ENCODE measurements at regions not wholly inside any gene's neighbourhood (a gene's known extent, or its start where the extent isn't known, plus 50 kb on each side); places are given as distances from the start of the nearest gene placed in this dataset.
"Not testable (repeated sequence)": the region's sequence is repeated elsewhere in the genome, so short reads cannot be mapped to it uniquely, and the experiment has no call there.

GRCh38 chr7:138169441-138169851 lies 93.2 kb downstream of the AKR1D1 start:
- in situ Hi-C loops (cut with HindIII; ENCODE audit: low pct_ligation_motif_present, low pct_unique_long_range_greater_than_20kb, low sequenced_read_pairs), result no loop called here
- DNase-seq, result no peak

- DNase-seq, result no peak
- in situ Hi-C loops (cut with HindIII; ENCODE audit: low pct_ligation_motif_present, low pct_unique_long_range_greater_than_20kb, low sequenced_read_pairs), result no loop called here
These were observed 94.0 kb downstream of the AKR1D1 start for GRCh38 chr7:138170298-138170697.

- no peak for DNase-seq
- in situ Hi-C loops (cut with HindIII; ENCODE audit: low pct_ligation_motif_present, low pct_unique_long_range_greater_than_20kb, low sequenced_read_pairs), result no loop called here
These were observed 94.9 kb downstream of the AKR1D1 start for GRCh38 chr7:138170959-138171703.

- DNase-seq, result no peak
- in situ Hi-C loops (cut with HindIII; ENCODE audit: low pct_ligation_motif_present, low pct_unique_long_range_greater_than_20kb, low sequenced_read_pairs), result no loop called here
These were observed 97.3 kb downstream of the AKR1D1 start for GRCh38 chr7:138173548-138173947.

GRCh38 chr7:138176060-138176459 lies 99.8 kb downstream of the AKR1D1 start:
- in situ Hi-C loops (cut with HindIII; ENCODE audit: low pct_ligation_motif_present, low pct_unique_long_range_greater_than_20kb, low sequenced_read_pairs), result no loop called here
- DNase-seq, result no peak

GRCh38 chr7:138184191-138184590 lies 107.9 kb downstream of the AKR1D1 start:
- in situ Hi-C loops (cut with HindIII; ENCODE audit: low pct_ligation_motif_present, low pct_unique_long_range_greater_than_20kb, low sequenced_read_pairs), result no loop called here

GRCh38 chr7:138185132-138185908 lies 109.1 kb downstream of the AKR1D1 start:
- in situ Hi-C loops (cut with HindIII; ENCODE audit: low pct_ligation_motif_present, low pct_unique_long_range_greater_than_20kb, low sequenced_read_pairs), result no loop called here
- DNase-seq, result no peak

More at GRCh38 chr7:138184191-138184590, 107.9 kb downstream of the AKR1D1 start:
- DNase-seq, result no peak

- DNase-seq, result peak; percentile 26
- in situ Hi-C loops (cut with HindIII; ENCODE audit: low pct_ligation_motif_present, low pct_unique_long_range_greater_than_20kb, low sequenced_read_pairs), result no loop called here
These were observed 110.7 kb downstream of the AKR1D1 start for GRCh38 chr7:138186951-138187351.

GRCh38 chr7:138188290-138188858 lies 112.1 kb downstream of the AKR1D1 start:
- in situ Hi-C loops (cut with HindIII; ENCODE audit: low pct_ligation_motif_present, low pct_unique_long_range_greater_than_20kb, low sequenced_read_pairs), result no loop called here
- no peak for DNase-seq

GRCh38 chr7:138194567-138194966 lies 118.3 kb downstream of the AKR1D1 start:
- in situ Hi-C loops (cut with HindIII; ENCODE audit: low pct_ligation_motif_present, low pct_unique_long_range_greater_than_20kb, low sequenced_read_pairs), result no loop called here
- DNase-seq, result no peak

GRCh38 chr7:138195151-138195571 lies 118.9 kb downstream of the AKR1D1 start:
- in situ Hi-C loops (cut with HindIII; ENCODE audit: low pct_ligation_motif_present, low pct_unique_long_range_greater_than_20kb, low sequenced_read_pairs), result no loop called here
- no peak for DNase-seq

- DNase-seq; in situ Hi-C loops (cut with HindIII; ENCODE audit: low pct_ligation_motif_present, low pct_unique_long_range_greater_than_20kb, low sequenced_read_pairs): not testable (repeated sequence)
These were observed 120.3 kb downstream of the AKR1D1 start for GRCh38 chr7:138196503-138196946.

GRCh38 chr7:138196971-138197896 lies 121.0 kb downstream of the AKR1D1 start:
- no peak for DNase-seq
- in situ Hi-C loops (cut with HindIII; ENCODE audit: low pct_ligation_motif_present, low pct_unique_long_range_greater_than_20kb, low sequenced_read_pairs), result no loop called here

GRCh38 chr7:138204285-138204981 lies 128.2 kb downstream of the AKR1D1 start:
- no peak for DNase-seq
- in situ Hi-C loops (cut with HindIII; ENCODE audit: low pct_ligation_motif_present, low pct_unique_long_range_greater_than_20kb, low sequenced_read_pairs), result no loop called here

GRCh38 chr7:138204982-138205298 lies 128.7 kb downstream of the AKR1D1 start:
- in situ Hi-C loops (cut with HindIII; ENCODE audit: low pct_ligation_motif_present, low pct_unique_long_range_greater_than_20kb, low sequenced_read_pairs), result no loop called here
- DNase-seq, result no peak

- in situ Hi-C loops (cut with HindIII; ENCODE audit: low pct_ligation_motif_present, low pct_unique_long_range_greater_than_20kb, low sequenced_read_pairs), result no loop called here
- no peak for DNase-seq
These were observed 129.4 kb downstream of the AKR1D1 start for GRCh38 chr7:138205614-138206150.

- no peak for DNase-seq
- in situ Hi-C loops (cut with HindIII; ENCODE audit: low pct_ligation_motif_present, low pct_unique_long_range_greater_than_20kb, low sequenced_read_pairs), result no loop called here
These were observed 131.3 kb downstream of the AKR1D1 start for GRCh38 chr7:138207555-138207971.

GRCh38 chr7:138208142-138208570 lies 131.9 kb downstream of the AKR1D1 start:
- in situ Hi-C loops (cut with HindIII; ENCODE audit: low pct_ligation_motif_present, low pct_unique_long_range_greater_than_20kb, low sequenced_read_pairs), result no loop called here
- DNase-seq, result no peak

Measured in ACHN (cell line).